ENCODE measurements at regions not wholly inside any gene's neighbourhood (a gene's known extent, or its start where the extent isn't known, plus 50 kb on each side); places are given as distances from the start of the nearest gene placed in this dataset.

GRCh38 chr6:1104988-1105670 is 206.8 kb upstream of the FOXQ1 start:
- no peak for TF ChIP-seq CTCF (IDR thresholded peaks at IDR 0.05; ENCODE audit: insufficient read depth, low read length)
- no peak for TF ChIP-seq POLR2AphosphoS5 (IDR thresholded peaks at IDR 0.05; ENCODE audit: low read depth)
- TF ChIP-seq, protein P1, sequence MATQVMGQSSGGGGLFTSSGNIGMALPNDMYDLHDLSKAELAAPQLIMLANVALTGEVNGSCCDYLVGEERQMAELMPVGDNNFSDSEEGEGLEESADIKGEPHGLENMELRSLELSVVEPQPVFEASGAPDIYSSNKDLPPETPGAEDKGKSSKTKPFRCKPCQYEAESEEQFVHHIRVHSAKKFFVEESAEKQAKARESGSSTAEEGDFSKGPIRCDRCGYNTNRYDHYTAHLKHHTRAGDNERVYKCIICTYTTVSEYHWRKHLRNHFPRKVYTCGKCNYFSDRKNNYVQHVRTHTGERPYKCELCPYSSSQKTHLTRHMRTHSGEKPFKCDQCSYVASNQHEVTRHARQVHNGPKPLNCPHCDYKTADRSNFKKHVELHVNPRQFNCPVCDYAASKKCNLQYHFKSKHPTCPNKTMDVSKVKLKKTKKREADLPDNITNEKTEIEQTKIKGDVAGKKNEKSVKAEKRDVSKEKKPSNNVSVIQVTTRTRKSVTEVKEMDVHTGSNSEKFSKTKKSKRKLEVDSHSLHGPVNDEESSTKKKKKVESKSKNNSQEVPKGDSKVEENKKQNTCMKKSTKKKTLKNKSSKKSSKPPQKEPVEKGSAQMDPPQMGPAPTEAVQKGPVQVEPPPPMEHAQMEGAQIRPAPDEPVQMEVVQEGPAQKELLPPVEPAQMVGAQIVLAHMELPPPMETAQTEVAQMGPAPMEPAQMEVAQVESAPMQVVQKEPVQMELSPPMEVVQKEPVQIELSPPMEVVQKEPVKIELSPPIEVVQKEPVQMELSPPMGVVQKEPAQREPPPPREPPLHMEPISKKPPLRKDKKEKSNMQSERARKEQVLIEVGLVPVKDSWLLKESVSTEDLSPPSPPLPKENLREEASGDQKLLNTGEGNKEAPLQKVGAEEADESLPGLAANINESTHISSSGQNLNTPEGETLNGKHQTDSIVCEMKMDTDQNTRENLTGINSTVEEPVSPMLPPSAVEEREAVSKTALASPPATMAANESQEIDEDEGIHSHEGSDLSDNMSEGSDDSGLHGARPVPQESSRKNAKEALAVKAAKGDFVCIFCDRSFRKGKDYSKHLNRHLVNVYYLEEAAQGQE (IDR thresholded peaks at IDR 0.05; ENCODE audit: insufficient replicate concordance, low read depth): no peak
- no peak for TF ChIP-seq GABPA (IDR thresholded peaks at IDR 0.05; ENCODE audit: low read depth)
- no peak for TF ChIP-seq SPI1 (IDR thresholded peaks at IDR 0.05; ENCODE audit: borderline replicate concordance, low read depth)

Data from HL-60 (cell line).